ENCODE measurements at regions not wholly inside any gene's neighbourhood (a gene's known extent, or its start where the extent isn't known, plus 50 kb on each side); places are given as distances from the start of the nearest gene placed in this dataset.

DNA sequence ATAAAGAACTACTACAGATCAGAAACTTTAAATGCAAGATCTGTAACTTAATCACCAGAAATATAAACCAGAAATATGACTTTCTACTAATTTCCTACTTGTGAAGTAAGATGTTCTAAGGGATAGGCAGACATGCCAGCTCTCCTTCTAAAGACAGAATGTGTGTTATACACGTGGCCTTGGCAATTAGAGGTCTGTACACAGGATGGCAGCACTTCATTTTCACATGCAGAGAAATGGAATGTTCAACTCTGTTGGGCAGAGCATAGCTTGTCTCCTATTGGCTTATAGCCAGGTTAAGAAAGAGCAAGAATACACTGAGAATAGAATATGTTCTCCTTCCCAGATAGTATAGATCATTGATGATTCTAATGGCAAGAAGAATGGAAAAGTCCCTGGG lies 403.8 kb downstream of the DAD1 start:
- Histone ChIP-seq H3K4me1 (ENCODE audit: control insufficient read depth, insufficient read depth, low read length) (no peaks in the 10 kb centered on the region), H3K27me3 (ENCODE audit: control insufficient read depth, insufficient read depth, low read length) (peaks cover 2% of the 10 kb centered on the region; the same call in 1 of the 2 replicates), H3K27ac (ENCODE audit: low read length) (no peak overlapping the region), H3K9me3 (ENCODE audit: control insufficient read depth, insufficient read depth, low read depth, low read length) (no peaks in the 10 kb centered on the region), H3K4me3 (ENCODE audit: low read depth in 2 of 2, low read length in 2 of 2) (no peak overlapping the region), H3K36me3 (ENCODE audit: control insufficient read depth, insufficient read depth, low read length) (no peaks in the 10 kb centered on the region)
- BruUV-seq (replicated peaks), result no TSS peak
- CTCF ChIA-PET, result interaction anchor here (0.6 kb wide), 1 partner anchor 16 kb away, joined by 3 read pairs; no protein-coding TSS in a partner anchor
- TF ChIP-seq, protein P1, sequence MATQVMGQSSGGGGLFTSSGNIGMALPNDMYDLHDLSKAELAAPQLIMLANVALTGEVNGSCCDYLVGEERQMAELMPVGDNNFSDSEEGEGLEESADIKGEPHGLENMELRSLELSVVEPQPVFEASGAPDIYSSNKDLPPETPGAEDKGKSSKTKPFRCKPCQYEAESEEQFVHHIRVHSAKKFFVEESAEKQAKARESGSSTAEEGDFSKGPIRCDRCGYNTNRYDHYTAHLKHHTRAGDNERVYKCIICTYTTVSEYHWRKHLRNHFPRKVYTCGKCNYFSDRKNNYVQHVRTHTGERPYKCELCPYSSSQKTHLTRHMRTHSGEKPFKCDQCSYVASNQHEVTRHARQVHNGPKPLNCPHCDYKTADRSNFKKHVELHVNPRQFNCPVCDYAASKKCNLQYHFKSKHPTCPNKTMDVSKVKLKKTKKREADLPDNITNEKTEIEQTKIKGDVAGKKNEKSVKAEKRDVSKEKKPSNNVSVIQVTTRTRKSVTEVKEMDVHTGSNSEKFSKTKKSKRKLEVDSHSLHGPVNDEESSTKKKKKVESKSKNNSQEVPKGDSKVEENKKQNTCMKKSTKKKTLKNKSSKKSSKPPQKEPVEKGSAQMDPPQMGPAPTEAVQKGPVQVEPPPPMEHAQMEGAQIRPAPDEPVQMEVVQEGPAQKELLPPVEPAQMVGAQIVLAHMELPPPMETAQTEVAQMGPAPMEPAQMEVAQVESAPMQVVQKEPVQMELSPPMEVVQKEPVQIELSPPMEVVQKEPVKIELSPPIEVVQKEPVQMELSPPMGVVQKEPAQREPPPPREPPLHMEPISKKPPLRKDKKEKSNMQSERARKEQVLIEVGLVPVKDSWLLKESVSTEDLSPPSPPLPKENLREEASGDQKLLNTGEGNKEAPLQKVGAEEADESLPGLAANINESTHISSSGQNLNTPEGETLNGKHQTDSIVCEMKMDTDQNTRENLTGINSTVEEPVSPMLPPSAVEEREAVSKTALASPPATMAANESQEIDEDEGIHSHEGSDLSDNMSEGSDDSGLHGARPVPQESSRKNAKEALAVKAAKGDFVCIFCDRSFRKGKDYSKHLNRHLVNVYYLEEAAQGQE (IDR thresholded peaks at IDR 0.05; ENCODE audit: insufficient read depth in 1 of 2, low read depth in 2 of 2, low read length in 1 of 2), result no peak
- TF ChIP-seq POLR2AphosphoS5 (IDR thresholded peaks at IDR 0.05; ENCODE audit: low read depth, low read length) (no peak), SIN3A (IDR thresholded peaks at IDR 0.05; ENCODE audit: borderline replicate concordance, insufficient read depth, low read depth, low read length) (no peak), TCF7L2 (IDR thresholded peaks at IDR 0.05; ENCODE audit: low read depth, low read length) (no peak)
- TF ChIP-seq, protein P2, sequence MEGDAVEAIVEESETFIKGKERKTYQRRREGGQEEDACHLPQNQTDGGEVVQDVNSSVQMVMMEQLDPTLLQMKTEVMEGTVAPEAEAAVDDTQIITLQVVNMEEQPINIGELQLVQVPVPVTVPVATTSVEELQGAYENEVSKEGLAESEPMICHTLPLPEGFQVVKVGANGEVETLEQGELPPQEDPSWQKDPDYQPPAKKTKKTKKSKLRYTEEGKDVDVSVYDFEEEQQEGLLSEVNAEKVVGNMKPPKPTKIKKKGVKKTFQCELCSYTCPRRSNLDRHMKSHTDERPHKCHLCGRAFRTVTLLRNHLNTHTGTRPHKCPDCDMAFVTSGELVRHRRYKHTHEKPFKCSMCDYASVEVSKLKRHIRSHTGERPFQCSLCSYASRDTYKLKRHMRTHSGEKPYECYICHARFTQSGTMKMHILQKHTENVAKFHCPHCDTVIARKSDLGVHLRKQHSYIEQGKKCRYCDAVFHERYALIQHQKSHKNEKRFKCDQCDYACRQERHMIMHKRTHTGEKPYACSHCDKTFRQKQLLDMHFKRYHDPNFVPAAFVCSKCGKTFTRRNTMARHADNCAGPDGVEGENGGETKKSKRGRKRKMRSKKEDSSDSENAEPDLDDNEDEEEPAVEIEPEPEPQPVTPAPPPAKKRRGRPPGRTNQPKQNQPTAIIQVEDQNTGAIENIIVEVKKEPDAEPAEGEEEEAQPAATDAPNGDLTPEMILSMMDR (IDR thresholded peaks at IDR 0.05), result no peak
- in situ Hi-C loops (cut with HindIII; ENCODE audit: low pct_unique_long_range_greater_than_20kb, low sequenced_read_pairs) (no loop called here), intact Hi-C loops (cut with micrococcal nuclease; ENCODE audit: unreplicated experiment) (no loop called here)
- DNase-seq (ENCODE audit: low read depth, low spot score) (no peak), ATAC-seq (no peak)
- POLR2A ChIA-PET, result no interaction called here

DNA sequence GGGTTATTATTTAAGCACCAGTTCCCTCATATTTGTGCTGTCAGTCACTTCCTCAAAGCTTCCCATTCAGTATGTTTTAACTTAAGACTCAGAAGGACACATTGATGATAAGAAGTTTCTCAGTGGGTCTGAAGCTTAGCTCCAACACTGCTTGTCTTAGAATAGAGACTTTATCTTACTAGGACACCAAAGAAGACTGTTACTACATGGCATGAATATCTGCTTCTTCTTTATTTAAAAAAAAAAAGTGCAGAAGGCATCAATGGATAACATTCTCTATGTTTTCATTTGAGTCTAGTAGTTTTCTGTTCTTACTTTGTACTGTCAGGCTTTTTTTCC lies 404.2 kb downstream of the DAD1 start:
- CTCF ChIA-PET, result interaction anchor here (0.6 kb wide), 1 partner anchor 16 kb away, joined by 3 read pairs; no protein-coding TSS in a partner anchor
- DNase-seq (ENCODE audit: low read depth, low spot score), result no peak
- Histone ChIP-seq H3K27ac (ENCODE audit: low read length) (no peak overlapping the region), H3K36me3 (ENCODE audit: control insufficient read depth, insufficient read depth, low read length) (no peaks in the 10 kb centered on the region), H3K9me3 (ENCODE audit: control insufficient read depth, insufficient read depth, low read depth, low read length) (no peaks in the 10 kb centered on the region), H3K4me3 (ENCODE audit: low read depth in 2 of 2, low read length in 2 of 2) (no peak overlapping the region), H3K27me3 (ENCODE audit: control insufficient read depth, insufficient read depth, low read length) (peaks cover 2% of the 10 kb centered on the region; the same call in 1 of the 2 replicates), H3K4me1 (ENCODE audit: control insufficient read depth, insufficient read depth, low read length) (no peaks in the 10 kb centered on the region)
- POLR2A ChIA-PET, result no interaction called here
- BruUV-seq (replicated peaks), result no TSS peak
- in situ Hi-C loops (cut with HindIII; ENCODE audit: low pct_unique_long_range_greater_than_20kb, low sequenced_read_pairs) (no loop called here), intact Hi-C loops (cut with micrococcal nuclease; ENCODE audit: unreplicated experiment) (no loop called here)
- TF ChIP-seq POLR2AphosphoS5 (IDR thresholded peaks at IDR 0.05; ENCODE audit: low read depth, low read length), result no peak
- TF ChIP-seq, protein P1 (IDR thresholded peaks at IDR 0.05; ENCODE audit: insufficient read depth in 1 of 2, low read depth in 2 of 2, low read length in 1 of 2), result no peak
- TF ChIP-seq, protein P2 (IDR thresholded peaks at IDR 0.05), result no peak
- no peak for TF ChIP-seq SIN3A (IDR thresholded peaks at IDR 0.05; ENCODE audit: borderline replicate concordance, insufficient read depth, low read depth, low read length)
- TF ChIP-seq TCF7L2 (IDR thresholded peaks at IDR 0.05; ENCODE audit: low read depth, low read length), result no peak
- no peak for ATAC-seq
